IMR-90 (cell line): ENCODE measurements at regions not wholly inside any gene's neighbourhood (a gene's known extent, or its start where the extent isn't known, plus 50 kb on each side); places are given as distances from the start of the nearest gene placed in this dataset.

ENCODE experiments used
- ATAC-seq: fragments of 200-7000 bp; cut with Tn5 transposase; 2 replicates; pipeline ENCODE4 v1.9.1; 2020; ENCODE audit warnings: low read depth, mild to moderate bottlenecking, moderate library complexity
- BruUV-seq: library from RNA; stranded (reverse); fragments of 400-500 nt; replicated peaks from 2 replicates; lab custom pipeline; 2021; lab: Mats Ljungman, UMichigan
- CTCF ChIA-PET: fragments of 300-600 bp; formaldehyde crosslinking; extraction: SDS; loops from one replicate; lab custom pipeline; 2021; ENCODE audit warnings: antibody characterized with exemption; lab: Yijun Ruan, JAX
- POLR2A ChIA-PET: fragments of 300-600 bp; sonication (Branson Sonifier 250); formaldehyde crosslinking; loops from one replicate; lab custom pipeline; 2022; ENCODE audit warnings: antibody characterized with exemption; ENCODE audit not compliant: unreplicated experiment; lab: Charles Lee
- DNase-seq: peaks from one replicate; pipeline ENCODE4 v3.0.0; 2013
- H2AFZ ChIP-seq: replicated peaks from 2 replicates; pipeline ENCODE3; 2013; ENCODE audit warnings: low read length, mild to moderate bottlenecking; ENCODE audit not compliant: poor library complexity
- H2AK5ac ChIP-seq: 2 replicates; pipeline ENCODE4 v1.6.1; 2013; ENCODE audit warnings: low read depth, low read length, inconsistent platforms
- H2AK9ac ChIP-seq: replicated peaks from 2 replicates; pipeline ENCODE3; 2013; ENCODE audit warnings: mild to moderate bottlenecking, low read depth, low read length, moderate library complexity; ENCODE audit not compliant: poor library complexity
- H2BK120ac ChIP-seq: 2 replicates; pipeline ENCODE4 v1.6.1; 2013; ENCODE audit warnings: low read depth, low read length, inconsistent platforms
- H2BK15ac ChIP-seq: 3 replicates; pipeline ENCODE4 v1.6.1; 2013; ENCODE audit warnings: low read depth, low read length, inconsistent platforms
- H2BK20ac ChIP-seq: 2 replicates; pipeline ENCODE4 v1.6.1; 2013; ENCODE audit warnings: low read depth, mild to moderate bottlenecking, inconsistent platforms, low read length, moderate library complexity
- H2BK5ac ChIP-seq: 2 replicates; pipeline ENCODE4 v1.6.1; 2013; ENCODE audit warnings: mild to moderate bottlenecking, low read depth, low read length, inconsistent platforms; ENCODE audit not compliant: poor library complexity, severe bottlenecking
- H3K14ac ChIP-seq: replicated peaks from 2 replicates; pipeline ENCODE4 v1.6.1; 2013; ENCODE audit warnings: low read depth, low read length, inconsistent platforms
- H3K18ac ChIP-seq: 2 replicates; pipeline ENCODE4 v1.6.1; 2013; ENCODE audit warnings: low read depth, low read length, control low read depth
- H3K23ac ChIP-seq: 2 replicates; pipeline ENCODE4 v1.6.1; 2013; ENCODE audit warnings: low read depth, low read length, inconsistent platforms
- H3K27ac ChIP-seq: 2 replicates; pipeline ENCODE4 v1.5.1; 2013; ENCODE audit warnings: mild to moderate bottlenecking, control low read depth, low read length; ENCODE audit not compliant: insufficient read depth
- H3K27me3 ChIP-seq: 2 replicates; pipeline ENCODE4 v1.6.1; 2013; ENCODE audit warnings: low read length; ENCODE audit not compliant: control insufficient read depth, insufficient read depth
- H3K36me3 ChIP-seq: 2 replicates; pipeline ENCODE4 v1.6.1; 2013; ENCODE audit warnings: low read length, mixed read lengths; ENCODE audit not compliant: control insufficient read depth, insufficient read depth
- H3K4ac ChIP-seq: 2 replicates; pipeline ENCODE4 v1.6.1; 2013; ENCODE audit warnings: low read depth, low read length, inconsistent platforms
- H3K4me1 ChIP-seq: 2 replicates; pipeline ENCODE4 v1.6.1; 2013; ENCODE audit warnings: low read length, mixed read lengths; ENCODE audit not compliant: control insufficient read depth, insufficient read depth
- H3K4me2 ChIP-seq: 2 replicates; pipeline ENCODE4 v1.6.1; 2013; ENCODE audit warnings: low read depth, mild to moderate bottlenecking, control low read depth, low read length, moderate library complexity
- H3K4me3 ChIP-seq: 2 replicates; pipeline ENCODE4 v1.5.1; 2013; ENCODE audit warnings: low read depth, mild to moderate bottlenecking, control low read depth, low read length, moderate library complexity; ENCODE audit not compliant: insufficient read depth
- H3K56ac ChIP-seq: 2 replicates; pipeline ENCODE4 v1.6.1; 2013; ENCODE audit warnings: low read length, inconsistent platforms; ENCODE audit not compliant: insufficient read depth; ENCODE audit errors: extremely low read depth
- H3K79me1 ChIP-seq, 2 experiments: 2 replicates each; pipeline ENCODE4 v1.6.1; 2013; ENCODE audit warnings: low read length in 2 of 2, inconsistent platforms in 1 of 2, low read depth in 1 of 2
- H3K9ac ChIP-seq: 2 replicates; pipeline ENCODE4 v1.6.1; 2013; ENCODE audit warnings: low read depth, low read length, control low read depth
- H3K9me1 ChIP-seq: 2 replicates; pipeline ENCODE4 v1.6.1; 2013; ENCODE audit warnings: low read length, inconsistent platforms; ENCODE audit not compliant: insufficient read depth
- H3K9me3 ChIP-seq: 2 replicates; pipeline ENCODE4 v1.6.1; 2013; ENCODE audit warnings: low read length; ENCODE audit not compliant: control insufficient read depth, insufficient read depth
- H4K20me1 ChIP-seq: 2 replicates; pipeline ENCODE4 v1.6.1; 2013; ENCODE audit warnings: low read length, inconsistent platforms; ENCODE audit not compliant: insufficient read depth
- H4K5ac ChIP-seq: 2 replicates; pipeline ENCODE4 v1.6.1; 2013; ENCODE audit warnings: mild to moderate bottlenecking, low read depth, low read length, control low read depth
- H4K8ac ChIP-seq, 2 experiments: 2 replicates each; pipeline ENCODE4 v1.6.1; 2013; ENCODE audit warnings: low read depth in 2 of 2, low read length in 2 of 2, control low read depth in 1 of 2, inconsistent platforms in 1 of 2
- H4K91ac ChIP-seq: 2 replicates; pipeline ENCODE4 v1.6.1; 2013; ENCODE audit warnings: low read depth, low read length, inconsistent platforms; ENCODE audit not compliant: insufficient read depth
- BHLHE40 ChIP-seq: fragments of 150-350 bp; IDR thresholded peaks from 2 replicates; pipeline ENCODE4 v1.6.1; 2016; ENCODE audit warnings: mild to moderate bottlenecking, low read depth, low read length
- CEBPB ChIP-seq: IDR thresholded peaks from 2 replicates; pipeline ENCODE4 v1.6.1; 2012; ENCODE audit warnings: low read depth, low read length, improper control_type of control experiment
- CHD1 ChIP-seq: IDR thresholded peaks from 2 replicates; pipeline ENCODE4 v1.6.1; 2012; ENCODE audit warnings: low read depth, low read length, improper control_type of control experiment
- FOS ChIP-seq: fragments of 150-350 bp; IDR thresholded peaks from 2 replicates; pipeline ENCODE4 v1.6.1; 2016; ENCODE audit warnings: low read depth, low read length
- MAFK ChIP-seq: IDR thresholded peaks from 2 replicates; pipeline ENCODE4 v1.6.1; 2012; ENCODE audit warnings: low read depth, low read length, improper control_type of control experiment
- MAZ ChIP-seq: IDR thresholded peaks from 2 replicates; pipeline ENCODE4 v1.6.1; 2012; ENCODE audit warnings: low read depth, mild to moderate bottlenecking, low read length, improper control_type of control experiment, moderate library complexity, borderline replicate concordance
- MXI1 ChIP-seq: IDR thresholded peaks from 2 replicates; pipeline ENCODE4 v1.6.1; 2012; ENCODE audit warnings: low read depth, mild to moderate bottlenecking, low read length, moderate library complexity, borderline replicate concordance
- NFE2L2 ChIP-seq: fragments of 150-350 bp; IDR thresholded peaks from 2 replicates; pipeline ENCODE4 v1.6.1; 2016; ENCODE audit warnings: low read depth, mild to moderate bottlenecking, low read length
- POLR2A ChIP-seq: IDR thresholded peaks from 2 replicates; pipeline ENCODE4 v1.6.1; 2012; ENCODE audit warnings: mild to moderate bottlenecking, low read depth, low read length
- RAD21 ChIP-seq: IDR thresholded peaks from 2 replicates; pipeline ENCODE4 v1.6.1; 2012; ENCODE audit warnings: low read length, improper control_type of control experiment
- RCOR1 ChIP-seq: IDR thresholded peaks from 2 replicates; pipeline ENCODE4 v1.6.1; 2012; ENCODE audit warnings: mild to moderate bottlenecking, low read length, improper control_type of control experiment; ENCODE audit not compliant: insufficient replicate concordance
- RFX5 ChIP-seq: IDR thresholded peaks from 2 replicates; pipeline ENCODE4 v1.8.0; 2012; ENCODE audit warnings: low read depth, mild to moderate bottlenecking, low read length, moderate library complexity
- SMC3 ChIP-seq: fragments of 150-350 bp; IDR thresholded peaks from 2 replicates; pipeline ENCODE4 v1.6.1; 2016; ENCODE audit warnings: low read depth, mild to moderate bottlenecking, antibody characterized with exemption, low read length, moderate library complexity
- WGBS, 2 experiments: methylation state at CpG; one replicate each; pipeline versions ENCODE4 v1.1.5 to v1.1.7; 2013; ENCODE audit warnings: missing lambda C conversion rate in 2 of 2; ENCODE audit not compliant: insufficient read length in 1 of 2; ENCODE audit errors: extremely low coverage in 2 of 2; 5-methylcytosine and 5-hydroxymethylcytosine counted together
- dilution Hi-C: fragments of 300-500 bp; cut with HindIII; formaldehyde crosslinking; loops from one replicate; pipeline ENCODE4 v1.14.3; 2018; ENCODE audit warnings: low sequenced_read_pairs; ENCODE audit not compliant: unreplicated experiment
- in situ Hi-C: fragments of 300-500 bp; cut with MboI; formaldehyde crosslinking; loops from 3 replicates; pipeline ENCODE4 v1.14.3; 2019; ENCODE audit warnings: low sequenced_read_pairs, inconsistent platforms, mixed read lengths
- intact Hi-C: fragments of 100-400 bp; cut with micrococcal nuclease; formaldehyde crosslinking; loops from 2 replicates; pipeline ENCODE4 v1.10.0; 2022
- TF ChIP-seq, protein P1 (sequence below): conservative IDR thresholded peaks from 2 replicates; pipeline ENCODE4 v1.5.1; 2012; ENCODE audit warnings: mild to moderate bottlenecking, low read depth, low read length, improper control_type of control experiment
- TF ChIP-seq, protein P2 (sequence below): fragments of 150-350 bp; IDR thresholded peaks from 2 replicates; pipeline ENCODE4 v1.6.1; 2016; ENCODE audit warnings: low read depth, mild to moderate bottlenecking, low read length, moderate library complexity, borderline replicate concordance
- TF ChIP-seq, protein P3 (sequence below): fragments of 150-350 bp; IDR thresholded peaks from 2 replicates; pipeline ENCODE4 v1.6.1; 2017; ENCODE audit warnings: mild to moderate bottlenecking, antibody characterized with exemption, low read length, low read depth

DNA sequence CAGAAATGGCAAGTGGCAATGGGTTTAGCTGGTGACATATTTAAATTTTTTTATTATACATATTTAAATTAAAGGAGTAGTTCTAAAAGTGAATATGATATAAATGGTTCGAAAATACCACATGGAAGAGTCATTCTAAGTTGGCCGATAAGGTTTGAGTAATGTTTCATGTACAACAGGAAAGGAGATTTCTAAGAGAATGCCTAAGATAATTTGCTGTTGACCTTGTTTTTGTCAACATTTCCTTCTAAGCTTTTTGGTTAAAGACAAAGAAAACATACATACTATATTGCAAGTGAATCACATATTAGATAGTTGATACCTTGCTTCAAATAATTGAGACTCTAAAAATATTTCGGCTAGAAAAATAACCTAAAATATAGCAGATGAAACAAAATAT lies 526.6 kb upstream of the SLIT2 start:
- H3K23ac ChIP-seq = no peak overlapping the region
- no peaks in the 10 kb centered on the region for H3K36me3 ChIP-seq
- no peak for ATAC-seq
- no peak overlapping the region for H2BK5ac ChIP-seq
- H3K79me1 ChIP-seq = no peaks in the 10 kb centered on the region
- in situ Hi-C loops = no loop called here
- peak; percentile 12 for DNase-seq
- POLR2A ChIA-PET = no interaction called here
- H2BK120ac ChIP-seq = no peak overlapping the region
- BruUV-seq = no TSS peak
- no CpG with 5 or more reads among the region's 3 CpGs for WGBS, 2 experiments
- peaks cover 3% of the 10 kb centered on the region for H3K4me1 ChIP-seq
- intact Hi-C loops = no loop called here
- no peaks in the 10 kb centered on the region for H3K9me3 ChIP-seq
- H2AFZ ChIP-seq = no peak overlapping the region
- no peak overlapping the region for H4K91ac ChIP-seq
- no peak overlapping the region for H3K9ac ChIP-seq
- no peaks in the 10 kb centered on the region for H4K20me1 ChIP-seq
- H2AK9ac ChIP-seq = no peak overlapping the region
- H3K27me3 ChIP-seq = no peaks in the 10 kb centered on the region
- H3K18ac ChIP-seq = no peak overlapping the region
- H3K4ac ChIP-seq = no peak overlapping the region
- no peak overlapping the region for H3K4me3 ChIP-seq
- CTCF ChIA-PET = no interaction called here
- no peak overlapping the region for H4K8ac ChIP-seq
- no peak overlapping the region for H3K27ac ChIP-seq
- dilution Hi-C loops = no loop called here
- H3K56ac ChIP-seq = no peak overlapping the region
- H2BK20ac ChIP-seq = no peak overlapping the region
- no peak overlapping the region for H3K14ac ChIP-seq
- H2BK15ac ChIP-seq = no peak overlapping the region
- H3K9me1 ChIP-seq = peaks cover 3% of the 10 kb centered on the region; the same call in 1 of the 2 replicates
- no peak for TF ChIP-seq SMC3
- TF ChIP-seq, protein P1, sequence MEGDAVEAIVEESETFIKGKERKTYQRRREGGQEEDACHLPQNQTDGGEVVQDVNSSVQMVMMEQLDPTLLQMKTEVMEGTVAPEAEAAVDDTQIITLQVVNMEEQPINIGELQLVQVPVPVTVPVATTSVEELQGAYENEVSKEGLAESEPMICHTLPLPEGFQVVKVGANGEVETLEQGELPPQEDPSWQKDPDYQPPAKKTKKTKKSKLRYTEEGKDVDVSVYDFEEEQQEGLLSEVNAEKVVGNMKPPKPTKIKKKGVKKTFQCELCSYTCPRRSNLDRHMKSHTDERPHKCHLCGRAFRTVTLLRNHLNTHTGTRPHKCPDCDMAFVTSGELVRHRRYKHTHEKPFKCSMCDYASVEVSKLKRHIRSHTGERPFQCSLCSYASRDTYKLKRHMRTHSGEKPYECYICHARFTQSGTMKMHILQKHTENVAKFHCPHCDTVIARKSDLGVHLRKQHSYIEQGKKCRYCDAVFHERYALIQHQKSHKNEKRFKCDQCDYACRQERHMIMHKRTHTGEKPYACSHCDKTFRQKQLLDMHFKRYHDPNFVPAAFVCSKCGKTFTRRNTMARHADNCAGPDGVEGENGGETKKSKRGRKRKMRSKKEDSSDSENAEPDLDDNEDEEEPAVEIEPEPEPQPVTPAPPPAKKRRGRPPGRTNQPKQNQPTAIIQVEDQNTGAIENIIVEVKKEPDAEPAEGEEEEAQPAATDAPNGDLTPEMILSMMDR = no peak
- TF ChIP-seq RFX5 = no peak
- no peak for TF ChIP-seq MAZ
- TF ChIP-seq CHD1 = no peak
- TF ChIP-seq, protein P2, sequence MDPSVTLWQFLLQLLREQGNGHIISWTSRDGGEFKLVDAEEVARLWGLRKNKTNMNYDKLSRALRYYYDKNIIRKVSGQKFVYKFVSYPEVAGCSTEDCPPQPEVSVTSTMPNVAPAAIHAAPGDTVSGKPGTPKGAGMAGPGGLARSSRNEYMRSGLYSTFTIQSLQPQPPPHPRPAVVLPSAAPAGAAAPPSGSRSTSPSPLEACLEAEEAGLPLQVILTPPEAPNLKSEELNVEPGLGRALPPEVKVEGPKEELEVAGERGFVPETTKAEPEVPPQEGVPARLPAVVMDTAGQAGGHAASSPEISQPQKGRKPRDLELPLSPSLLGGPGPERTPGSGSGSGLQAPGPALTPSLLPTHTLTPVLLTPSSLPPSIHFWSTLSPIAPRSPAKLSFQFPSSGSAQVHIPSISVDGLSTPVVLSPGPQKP = no peak
- no peak for TF ChIP-seq MXI1
- no peak for TF ChIP-seq RCOR1
- no peak for TF ChIP-seq CEBPB
- TF ChIP-seq NFE2L2 = no peak
- no peak for TF ChIP-seq FOS
- TF ChIP-seq BHLHE40 = no peak
- TF ChIP-seq MAFK = no peak
- TF ChIP-seq, protein P3, sequence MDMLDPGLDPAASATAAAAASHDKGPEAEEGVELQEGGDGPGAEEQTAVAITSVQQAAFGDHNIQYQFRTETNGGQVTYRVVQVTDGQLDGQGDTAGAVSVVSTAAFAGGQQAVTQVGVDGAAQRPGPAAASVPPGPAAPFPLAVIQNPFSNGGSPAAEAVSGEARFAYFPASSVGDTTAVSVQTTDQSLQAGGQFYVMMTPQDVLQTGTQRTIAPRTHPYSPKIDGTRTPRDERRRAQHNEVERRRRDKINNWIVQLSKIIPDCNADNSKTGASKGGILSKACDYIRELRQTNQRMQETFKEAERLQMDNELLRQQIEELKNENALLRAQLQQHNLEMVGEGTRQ = no peak
- TF ChIP-seq POLR2A = no peak
- TF ChIP-seq RAD21 = no peak
- H4K5ac ChIP-seq = no peak overlapping the region
- H2AK5ac ChIP-seq = no peak overlapping the region
- H3K4me2 ChIP-seq = no peak overlapping the region
